G401.6 (cell line): ENCODE measurements at regions not wholly inside any gene's neighbourhood (a gene's known extent, or its start where the extent isn't known, plus 50 kb on each side); places are given as distances from the start of the nearest gene placed in this dataset.

Source experiments
- FAIRE-seq: peaks from 2 replicates; lab custom pipeline; 2012; peaks lifted over from hg19 to GRCh38; lab: Jason Lieb, UNC

- no peak for FAIRE-seq
Measured at GRCh38 chr19:27772059-27772458, 1440.9 kb downstream of the UQCRFS1 start.

DNA sequence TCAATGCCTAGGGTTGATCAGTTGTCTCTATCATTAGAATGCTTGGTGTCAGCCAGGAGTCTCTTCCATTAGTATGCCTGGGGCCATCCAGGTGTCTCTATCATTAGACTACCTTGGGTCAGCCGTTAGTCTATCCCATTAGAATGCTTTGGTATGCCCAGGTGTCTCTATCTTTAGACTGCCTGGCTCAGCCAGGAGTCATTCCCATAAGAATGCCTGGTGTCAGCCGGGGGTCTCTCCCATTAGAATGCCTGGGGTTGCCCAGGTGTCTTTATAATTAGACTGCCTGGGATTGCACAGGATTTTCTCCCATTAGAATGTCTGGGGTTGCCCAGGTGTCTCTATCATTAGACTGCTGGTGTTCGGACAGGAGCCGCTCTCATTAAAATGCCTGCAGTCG, 1442.9 kb downstream of the UQCRFS1 start:
- no peak for FAIRE-seq

- FAIRE-seq = no peak
Measured at GRCh38 chr19:27767234-27767633, 1445.7 kb downstream of the UQCRFS1 start.

- no peak for FAIRE-seq
Measured at GRCh38 chr19:27765912-27766725, 1446.8 kb downstream of the UQCRFS1 start.

- FAIRE-seq = no peak
Measured at GRCh38 chr19:27765397-27765796, 1447.6 kb downstream of the UQCRFS1 start.

DNA sequence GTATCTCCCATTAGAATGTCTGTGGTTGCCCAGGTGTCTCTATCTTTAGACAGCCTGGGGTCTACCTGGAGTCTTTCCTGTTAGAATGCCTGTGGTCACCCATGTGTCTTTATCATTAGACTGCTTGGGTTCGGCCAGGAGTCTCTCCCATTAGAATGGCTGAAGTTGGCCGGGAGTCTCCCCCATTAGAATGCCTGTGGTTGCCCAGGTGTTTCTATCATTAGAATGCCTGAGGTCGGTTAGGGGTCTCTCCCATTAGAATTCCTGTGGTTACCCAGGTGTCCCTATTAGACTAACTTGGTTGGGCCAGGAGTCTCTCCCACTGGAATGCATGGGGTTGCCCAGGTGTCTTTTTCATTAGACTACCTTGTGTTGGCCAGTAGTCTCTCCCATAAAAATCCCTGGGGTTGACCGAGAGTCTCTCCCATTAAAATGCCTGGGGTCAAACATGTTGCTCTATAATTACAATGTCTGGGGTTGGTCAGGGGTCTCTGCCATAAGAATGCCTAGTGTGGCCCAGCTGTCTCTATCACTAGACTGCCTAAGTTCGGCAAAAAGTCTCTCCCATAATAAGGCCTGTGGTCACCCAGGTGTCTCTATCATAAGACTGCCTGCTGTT, 1448.7 kb downstream of the UQCRFS1 start:
- FAIRE-seq = no peak

DNA sequence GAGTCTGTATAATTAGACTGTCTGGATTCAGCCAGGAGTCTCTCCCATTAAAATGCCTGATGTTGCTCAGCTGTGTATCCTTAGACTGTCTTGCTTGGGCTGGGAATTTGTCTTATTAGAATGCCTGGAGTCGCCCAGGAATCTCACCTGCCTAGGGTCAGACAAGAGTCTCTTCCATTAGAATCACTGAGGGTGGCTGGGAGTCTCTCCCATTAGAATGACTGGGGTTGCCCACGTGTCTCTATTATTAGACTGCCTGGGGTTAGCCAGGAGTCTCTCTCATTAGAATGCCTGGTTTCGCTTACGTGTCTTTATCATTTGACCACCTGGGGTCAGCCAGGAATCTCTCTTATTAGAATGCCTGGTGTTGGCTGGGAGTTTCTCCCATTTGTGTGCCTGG, 1450.0 kb downstream of the UQCRFS1 start:
- FAIRE-seq = no peak

DNA sequence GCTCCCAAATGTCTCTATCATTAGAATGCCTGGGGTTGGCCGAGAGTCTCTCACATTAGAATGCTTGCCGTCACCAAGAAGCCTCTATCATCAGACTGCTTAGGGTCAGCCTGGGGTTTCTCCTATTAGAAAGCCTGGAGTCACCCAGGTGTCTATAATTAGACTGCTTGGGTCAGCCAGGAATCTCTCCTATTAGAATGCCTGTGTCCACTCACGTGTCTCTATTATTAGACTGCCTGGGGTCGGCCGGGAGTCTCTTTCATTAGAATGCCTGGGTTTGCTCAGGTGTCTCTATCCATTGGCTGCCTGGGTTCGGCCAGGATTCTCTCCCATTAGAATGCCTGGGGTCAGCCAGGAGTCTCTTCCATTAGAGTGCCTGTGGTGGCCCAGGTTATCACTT, 1453.1 kb downstream of the UQCRFS1 start:
- no peak for FAIRE-seq

- no peak for FAIRE-seq
Measured at GRCh38 chr19:27758626-27759505, 1454.1 kb downstream of the UQCRFS1 start.

GRCh38 chr19:27754700-27755099, 1458.3 kb downstream of the UQCRFS1 start:
- no peak for FAIRE-seq

GRCh38 chr19:27753622-27754021, 1459.3 kb downstream of the UQCRFS1 start:
- FAIRE-seq = no peak

- no peak for FAIRE-seq
Measured at GRCh38 chr19:27752530-27753184, 1460.3 kb downstream of the UQCRFS1 start.

GRCh38 chr19:27751044-27751391, 1461.9 kb downstream of the UQCRFS1 start:
- no peak for FAIRE-seq

- FAIRE-seq = no peak
Measured at GRCh38 chr19:27750391-27751043, 1462.4 kb downstream of the UQCRFS1 start.

DNA sequence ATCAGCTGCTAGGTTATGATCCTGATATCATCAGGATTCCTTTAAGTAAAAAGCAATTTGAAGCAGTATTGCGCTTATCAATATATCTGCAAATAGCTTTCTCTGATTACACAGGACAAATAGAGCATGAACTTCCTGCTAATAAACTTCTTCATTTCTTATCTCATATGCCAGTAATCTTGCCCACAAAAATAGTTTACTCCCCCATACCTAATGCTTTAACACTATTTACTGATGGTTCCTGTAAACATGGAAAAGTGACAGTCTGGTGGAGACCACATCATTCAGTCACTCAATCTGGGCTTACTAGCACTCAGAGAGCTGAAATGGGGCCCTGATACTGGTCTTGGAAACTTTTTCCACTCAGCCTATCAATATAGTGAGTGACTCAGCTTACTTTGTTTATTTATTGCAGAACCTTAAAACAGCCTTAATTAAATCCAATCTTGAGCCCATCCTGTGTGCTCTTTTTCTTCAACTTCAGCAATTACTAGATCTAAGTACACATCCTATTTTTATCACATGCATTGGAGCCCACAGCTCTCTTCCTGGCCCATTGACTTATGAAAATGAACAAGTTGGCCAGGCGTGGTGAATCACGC, 1464.3 kb downstream of the UQCRFS1 start:
- no peak for FAIRE-seq

DNA sequence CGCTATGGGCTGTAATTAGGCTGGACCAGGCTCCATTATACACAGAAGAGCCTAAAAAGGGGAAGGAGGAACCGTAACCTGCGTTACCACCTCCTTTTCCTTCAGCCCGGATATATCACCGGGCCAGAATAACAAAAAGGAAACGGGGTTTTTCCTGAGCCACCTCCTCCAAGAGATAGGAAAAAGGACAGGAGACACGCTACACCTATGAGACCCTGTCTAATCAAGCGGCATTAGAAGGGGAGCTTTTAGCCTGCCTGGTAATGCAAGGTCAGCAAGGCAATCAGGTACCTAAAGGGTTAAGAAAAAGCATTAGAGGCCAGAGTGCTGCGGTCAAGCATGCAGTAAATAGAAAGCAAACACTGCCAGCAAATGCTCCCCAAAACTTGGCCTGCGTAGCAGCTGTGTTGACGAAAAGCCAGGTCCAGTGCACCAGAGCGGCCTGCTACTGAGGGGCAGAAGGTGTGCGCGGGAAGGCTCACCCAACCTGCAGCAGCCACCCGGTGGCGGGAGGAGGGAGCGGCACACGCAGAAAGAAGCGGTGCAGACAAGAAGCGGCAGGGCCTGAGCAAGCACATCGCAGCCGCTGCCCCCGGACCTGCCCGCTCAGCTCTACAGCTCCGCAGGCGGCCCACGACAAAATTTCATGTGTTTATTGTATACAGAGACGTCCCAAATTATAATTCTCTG, 1466.1 kb downstream of the UQCRFS1 start:
- no peak for FAIRE-seq

GRCh38 chr19:27745978-27746542, 1466.9 kb downstream of the UQCRFS1 start:
- no peak for FAIRE-seq

DNA sequence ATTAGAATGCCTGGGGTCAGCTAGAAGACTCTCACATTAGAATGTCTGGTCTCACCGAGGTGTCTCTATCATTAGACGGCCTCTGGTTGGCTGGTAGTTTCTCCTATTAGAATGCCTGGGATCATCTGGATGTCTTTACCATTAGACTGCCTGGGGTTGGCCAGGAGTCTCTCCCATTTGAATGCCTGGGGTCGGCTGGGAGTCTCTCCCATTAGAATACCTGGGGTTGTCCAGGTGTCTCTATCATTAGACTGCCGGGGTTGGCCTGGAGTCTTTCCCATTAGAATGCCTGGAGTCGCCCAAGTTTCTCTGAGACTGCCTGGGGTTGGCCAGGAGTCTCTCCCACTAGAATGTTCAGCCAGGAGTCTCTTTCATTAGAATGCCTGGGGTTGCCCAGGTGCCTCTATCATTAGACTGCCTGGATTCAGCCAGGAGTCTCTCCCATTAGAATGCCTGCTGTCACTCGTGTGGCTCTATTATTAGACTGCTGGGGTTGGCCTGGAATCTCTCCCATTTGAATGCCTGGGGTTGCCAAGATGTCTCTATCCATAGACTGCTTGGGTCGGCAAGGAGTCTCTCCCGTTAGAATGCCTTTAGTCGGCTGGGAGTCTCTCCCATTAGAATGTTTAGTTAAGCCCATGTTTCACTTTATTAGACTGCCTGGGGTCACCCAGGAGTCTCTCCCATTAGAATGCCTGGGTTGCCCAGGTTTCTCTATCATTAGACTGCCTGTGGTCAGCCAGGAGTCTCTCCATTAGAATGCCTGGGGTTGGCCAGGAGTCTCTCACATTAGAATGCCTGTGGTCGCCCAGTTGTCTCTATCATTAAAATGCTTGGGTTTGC, 1467.8 kb downstream of the UQCRFS1 start:
- FAIRE-seq = no peak

- FAIRE-seq = no peak
Measured at GRCh38 chr19:27742041-27742440, 1470.9 kb downstream of the UQCRFS1 start.

DNA sequence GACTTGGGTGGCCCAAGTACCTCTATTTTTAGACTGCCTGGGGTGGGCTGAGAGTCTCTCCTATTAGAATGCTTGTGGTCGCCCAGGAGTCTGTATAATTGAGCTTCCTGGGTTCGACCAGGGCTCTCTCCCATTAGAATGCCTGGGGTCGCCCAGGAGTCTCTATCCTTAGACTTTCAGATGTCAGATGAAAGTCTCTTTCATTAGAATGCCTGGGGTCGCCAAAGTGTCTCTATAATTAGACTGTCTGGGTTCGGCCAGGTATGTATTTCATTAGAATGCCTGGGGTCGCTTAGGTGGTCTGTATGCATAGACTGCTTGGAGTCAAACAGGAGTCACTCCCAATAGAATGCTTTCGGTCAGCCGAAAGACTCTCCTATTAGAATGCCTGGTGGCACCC, 1471.7 kb downstream of the UQCRFS1 start:
- no peak for FAIRE-seq
